Activated CD8-positive, alpha-beta memory T cell treated with anti-CD3 and anti-CD28 coated beads for 36 hours (primary cell): ENCODE measurements at regions not wholly inside any gene's neighbourhood (a gene's known extent, or its start where the extent isn't known, plus 50 kb on each side); places are given as distances from the start of the nearest gene placed in this dataset.

ENCODE experiments used
- CTCF ChIA-PET: fragments of 350-600 bp; sonication (Branson Sonifier 250); formaldehyde crosslinking; loops from one replicate; lab custom pipeline; 2021; ENCODE audit warnings: antibody characterized with exemption; lab: Charles Lee
- POLR2A ChIA-PET: fragments of 350-600 bp; sonication (Branson Sonifier 250); formaldehyde crosslinking; loops from one replicate; lab custom pipeline; 2021; ENCODE audit warnings: antibody characterized with exemption; lab: Charles Lee

- ChIA-PET POLR2A (no interaction called here), CTCF (no interaction called here)
Observed at GRCh38 chr11:131109257-131109656, 193.0 kb upstream of the SNX19 start.

- ChIA-PET CTCF (no interaction called here), POLR2A (no interaction called here)
Observed at GRCh38 chr11:131109790-131110189, 193.5 kb upstream of the SNX19 start.

GRCh38 chr11:131111775-131112174, 195.5 kb upstream of the SNX19 start:
- POLR2A ChIA-PET: no interaction called here

GRCh38 chr11:131118247-131118646, 202.0 kb upstream of the SNX19 start:
- ChIA-PET CTCF (no interaction called here), POLR2A (no interaction called here)

More at GRCh38 chr11:131111775-131112174, 195.5 kb upstream of the SNX19 start:
- CTCF ChIA-PET: no interaction called here

GRCh38 chr11:131121426-131122333, 205.4 kb upstream of the SNX19 start:
- ChIA-PET POLR2A (no interaction called here), CTCF (no interaction called here)

GRCh38 chr11:131122448-131122847, 206.2 kb upstream of the SNX19 start:
- CTCF ChIA-PET: no interaction called here
- POLR2A ChIA-PET: no interaction called here

GRCh38 chr11:131129474-131129873, 213.2 kb upstream of the SNX19 start:
- ChIA-PET POLR2A (no interaction called here), CTCF (no interaction called here)

- ChIA-PET POLR2A (no interaction called here), CTCF (no interaction called here)
Observed at GRCh38 chr11:131135611-131136010, 219.3 kb upstream of the SNX19 start.

GRCh38 chr11:131136486-131136885, 220.2 kb upstream of the SNX19 start:
- ChIA-PET POLR2A (no interaction called here), CTCF (no interaction called here)

- ChIA-PET POLR2A (no interaction called here), CTCF (no interaction called here)
Observed at GRCh38 chr11:131137046-131137445, 220.8 kb upstream of the SNX19 start.

- POLR2A ChIA-PET: no interaction called here
- CTCF ChIA-PET: no interaction called here
Observed at GRCh38 chr11:131138731-131139130, 222.5 kb upstream of the SNX19 start.

GRCh38 chr11:131145791-131146190, 224.6 kb upstream of the NTM start:
- ChIA-PET POLR2A (no interaction called here), CTCF (no interaction called here)

GRCh38 chr11:131146827-131147490, 223.5 kb upstream of the NTM start:
- POLR2A ChIA-PET: no interaction called here
- CTCF ChIA-PET: no interaction called here

GRCh38 chr11:131154351-131154750, 216.1 kb upstream of the NTM start:
- CTCF ChIA-PET: no interaction called here
- POLR2A ChIA-PET: no interaction called here

GRCh38 chr11:131157678-131158077, 212.7 kb upstream of the NTM start:
- ChIA-PET POLR2A (no interaction called here), CTCF (no interaction called here)

- ChIA-PET CTCF (no interaction called here), POLR2A (no interaction called here)
Observed at GRCh38 chr11:131160846-131161245, 209.6 kb upstream of the NTM start.

GRCh38 chr11:131163613-131164012, 206.8 kb upstream of the NTM start:
- CTCF ChIA-PET: no interaction called here
- POLR2A ChIA-PET: no interaction called here

- CTCF ChIA-PET: no interaction called here
- POLR2A ChIA-PET: no interaction called here
Observed at GRCh38 chr11:131165036-131165435, 205.4 kb upstream of the NTM start.

GRCh38 chr11:131168839-131169713, 201.3 kb upstream of the NTM start:
- ChIA-PET CTCF (interaction anchor here (0.6 kb wide), 1 partner anchor 40 kb away, joined by 3 read pairs; no protein-coding TSS in a partner anchor), POLR2A (no interaction called here)

- CTCF ChIA-PET: no interaction called here
- POLR2A ChIA-PET: no interaction called here
Observed at GRCh38 chr11:131172011-131172410, 198.4 kb upstream of the NTM start.
